Skin of body (tissue), 1 donor: ENCODE measurements at regions not wholly inside any gene's neighbourhood (a gene's known extent, or its start where the extent isn't known, plus 50 kb on each side); places are given as distances from the start of the nearest gene placed in this dataset.

Experiments used
- DNase-seq: peaks from one replicate; lab custom pipeline; 2025; lab: John Stamatoyannopoulos, UW

DNA sequence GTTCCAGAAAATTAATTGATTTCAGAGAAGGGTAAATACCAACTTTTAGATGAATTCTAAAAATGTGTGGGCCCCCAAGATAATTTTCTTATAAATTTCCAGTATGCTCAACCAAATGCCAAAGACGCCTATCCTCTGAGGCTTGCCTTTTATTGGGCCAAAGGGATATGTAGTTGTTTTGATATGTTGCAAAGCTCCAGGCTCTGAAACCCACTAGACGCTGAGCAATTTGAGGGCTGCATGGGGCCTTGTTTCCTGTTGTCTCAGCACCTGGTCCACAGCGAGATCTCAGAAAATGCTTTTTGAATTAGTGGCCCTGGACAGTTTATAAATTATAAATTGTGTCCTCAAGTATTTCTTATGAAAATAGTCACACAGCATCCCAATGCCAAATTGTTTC, 397.2 kb downstream of the SAMD5 start:
- DNase-seq, result no peak

- no peak for DNase-seq
These were observed 397.9 kb downstream of the SAMD5 start for GRCh38 chr6:147906361-147906760.

DNA sequence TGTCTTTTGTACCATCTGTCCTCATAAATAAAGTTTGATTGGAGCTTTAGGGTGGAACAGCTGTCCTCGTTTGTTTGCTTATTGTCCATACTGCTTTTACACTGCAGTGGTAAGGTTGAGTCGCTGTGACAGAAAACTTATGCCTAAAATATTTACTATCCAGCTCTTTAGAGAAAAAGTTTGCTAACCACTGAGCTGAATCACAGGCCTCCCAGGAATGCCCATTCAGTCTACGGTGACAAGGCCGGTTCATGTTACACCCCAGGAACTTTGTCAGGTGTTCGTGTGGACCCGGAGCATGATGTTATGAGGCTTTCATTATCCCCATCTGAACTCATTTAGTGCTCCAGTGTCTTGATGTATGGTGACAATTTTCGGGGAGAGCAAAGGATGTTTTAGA, 401.1 kb downstream of the SAMD5 start:
- no peak for DNase-seq

GRCh38 chr6:147910281-147910680, 401.8 kb downstream of the SAMD5 start:
- DNase-seq, result no peak

GRCh38 chr6:147911057-147911456, 402.6 kb downstream of the SAMD5 start:
- DNase-seq, result no peak

DNA sequence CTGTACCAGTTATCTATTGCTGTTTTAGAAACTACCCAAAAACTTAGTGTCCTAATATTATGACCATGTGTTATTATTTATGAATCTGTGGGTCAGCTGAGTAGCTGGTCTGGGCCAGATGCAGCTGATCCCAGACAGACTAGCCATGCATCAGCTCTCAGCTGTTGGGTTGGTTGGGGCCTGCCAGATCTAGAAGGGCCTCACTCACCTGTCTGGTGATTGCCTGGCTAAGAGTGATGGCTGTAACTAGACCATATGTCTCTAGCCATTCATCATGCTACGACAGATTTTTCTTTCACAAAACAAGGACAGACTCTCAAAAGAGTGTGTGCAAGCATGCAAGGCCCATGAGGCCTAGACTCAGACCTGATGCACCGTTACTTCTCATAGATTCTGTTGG, 403.2 kb downstream of the SAMD5 start:
- DNase-seq, result no peak

DNA sequence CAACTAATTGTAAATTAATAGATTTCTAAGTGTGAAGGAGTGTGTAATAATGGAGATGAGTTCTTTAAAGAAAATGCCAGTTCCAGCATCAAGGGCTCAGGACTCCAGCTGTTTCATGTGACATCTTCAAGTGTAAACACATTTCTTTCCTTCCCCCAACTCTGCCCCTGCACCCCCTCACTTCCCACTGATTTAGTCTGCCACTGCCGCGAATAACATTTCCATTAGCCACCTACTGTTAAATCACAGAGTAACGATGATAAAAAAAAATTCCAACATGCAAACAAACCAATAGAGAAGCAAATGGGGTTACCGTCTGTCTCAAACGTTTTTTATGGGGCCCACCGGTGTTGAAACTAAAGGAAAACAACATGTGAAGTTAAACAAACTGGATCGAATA, 414.3 kb downstream of the SAMD5 start:
- no peak for DNase-seq

- DNase-seq, result no peak
These were observed 416.1 kb downstream of the SAMD5 start for GRCh38 chr6:147924598-147924997.

DNA sequence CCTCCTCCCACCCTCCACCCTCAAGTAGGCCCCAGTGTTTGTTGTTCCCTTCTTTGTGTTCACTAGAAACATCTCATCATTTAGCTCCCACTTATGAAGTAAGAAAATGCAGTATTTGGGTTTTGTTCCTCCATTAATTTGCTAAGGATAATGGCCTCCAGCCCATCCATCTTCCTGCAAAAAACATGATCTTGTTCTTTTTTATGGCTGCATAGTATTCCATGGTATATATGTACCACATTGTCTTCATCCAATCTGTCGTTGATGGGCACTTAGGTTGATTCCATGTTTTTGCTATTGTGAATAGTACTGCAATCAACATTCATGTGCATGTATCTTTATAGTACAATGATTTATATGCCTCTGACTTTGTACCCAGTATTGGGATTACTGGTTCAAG, 416.8 kb upstream of the SASH1 start:
- no peak for DNase-seq

- no peak for DNase-seq
These were observed 411.9 kb upstream of the SASH1 start for GRCh38 chr6:147930745-147931144.

- no peak for DNase-seq
These were observed 409.4 kb upstream of the SASH1 start for GRCh38 chr6:147933224-147933623.

DNA sequence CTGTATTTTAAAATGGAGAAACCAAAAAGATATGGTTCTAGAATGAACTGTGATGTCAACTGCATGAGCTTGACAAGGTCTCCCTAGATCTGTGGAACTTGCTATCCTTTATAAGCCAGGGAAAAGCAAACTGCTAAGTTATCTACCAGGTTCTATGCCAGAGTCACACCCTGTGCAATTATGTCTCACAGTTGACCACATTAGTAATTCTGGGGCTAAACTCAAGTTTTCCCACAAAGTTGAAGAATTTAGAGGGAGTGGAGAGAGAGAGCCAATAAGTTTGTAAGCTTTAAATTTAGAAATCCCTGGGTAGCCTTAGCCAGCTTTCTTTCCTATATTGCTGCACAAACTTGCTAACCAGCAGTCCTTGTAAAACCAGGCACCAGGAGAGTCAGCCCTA, 407.0 kb upstream of the SASH1 start:
- no peak for DNase-seq

DNA sequence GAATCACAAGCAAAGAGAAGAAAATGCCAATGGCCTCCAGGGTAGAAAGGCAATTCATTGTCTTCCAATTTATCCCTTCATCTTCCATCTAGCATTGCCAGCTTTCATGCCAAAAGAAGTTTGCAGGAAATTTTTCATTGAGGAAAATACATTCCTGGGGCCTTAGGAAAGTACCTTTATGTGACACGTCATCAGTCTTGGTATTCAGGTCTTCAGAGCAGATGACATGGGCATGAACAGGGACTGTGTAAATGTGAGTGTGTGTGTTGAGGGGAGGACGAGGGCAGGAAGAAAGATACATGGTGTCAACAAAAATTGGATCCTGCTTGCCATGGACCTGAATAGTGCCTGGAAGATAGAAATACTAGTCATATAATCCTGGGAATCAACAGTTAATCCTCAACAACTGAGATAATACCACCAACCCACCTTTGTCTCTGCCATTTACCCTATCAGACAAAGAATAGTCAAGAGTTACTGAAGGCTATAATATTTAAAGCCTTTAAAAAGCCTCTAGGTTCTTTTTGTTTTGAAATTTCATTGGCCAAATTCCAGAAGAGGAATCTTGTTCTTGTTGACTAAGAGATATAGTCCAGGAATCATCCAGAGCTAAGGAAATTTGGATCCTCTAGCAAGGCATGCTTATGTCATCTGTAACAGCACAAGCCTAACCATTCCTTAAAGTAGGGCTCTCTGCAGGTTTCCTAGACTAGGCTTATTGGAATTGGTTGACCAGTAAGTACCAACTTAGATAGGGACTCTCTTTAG, 405.8 kb upstream of the SASH1 start:
- DNase-seq, result no peak

- DNase-seq, result no peak
These were observed 401.5 kb upstream of the SASH1 start for GRCh38 chr6:147941143-147941542.

DNA sequence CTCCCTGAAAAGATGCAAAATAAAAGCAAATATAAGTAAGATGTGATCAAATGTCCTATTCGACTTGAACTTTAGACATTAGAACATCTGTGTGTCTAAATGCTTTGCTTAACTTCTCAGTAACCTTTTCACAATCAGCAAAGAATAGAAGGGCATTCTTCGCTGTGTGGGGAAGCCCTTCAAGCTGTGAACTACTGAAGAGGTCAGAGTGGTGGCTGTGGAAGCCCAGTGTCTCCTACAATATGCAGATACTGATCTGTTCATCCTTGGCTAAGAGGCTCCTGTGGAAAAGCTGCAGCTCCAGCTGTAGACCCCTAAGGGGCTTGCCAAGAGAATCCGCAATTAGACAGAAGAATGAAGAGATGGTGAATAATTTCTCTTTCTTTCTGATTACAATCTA, 400.3 kb upstream of the SASH1 start:
- no peak for DNase-seq

GRCh38 chr6:147944122-147944521, 398.5 kb upstream of the SASH1 start:
- DNase-seq, result no peak

- no peak for DNase-seq
These were observed 395.1 kb upstream of the SASH1 start for GRCh38 chr6:147947521-147947920.

GRCh38 chr6:147949981-147950622, 392.5 kb upstream of the SASH1 start:
- no peak for DNase-seq

GRCh38 chr6:147950623-147950987, 392.0 kb upstream of the SASH1 start:
- DNase-seq, result peak; percentile 16

DNA sequence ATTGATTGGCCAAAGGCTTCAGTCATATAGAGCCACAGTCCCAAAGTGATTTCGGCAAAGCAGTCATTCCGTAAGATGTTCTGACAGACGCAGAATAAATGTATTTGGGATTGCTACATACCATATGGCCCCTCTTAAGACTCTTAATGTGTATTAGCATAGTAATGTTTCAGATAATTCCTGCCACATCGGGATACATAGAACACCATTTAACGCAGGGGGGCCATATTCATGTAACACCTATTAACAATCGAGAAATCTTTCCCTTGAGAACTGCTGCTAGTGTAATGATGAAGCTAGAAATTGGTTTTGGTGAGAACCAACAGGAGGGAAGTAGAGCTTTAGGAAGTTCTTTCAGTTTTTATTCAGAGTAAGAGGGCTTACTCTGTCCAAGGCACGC, 390.9 kb upstream of the SASH1 start:
- DNase-seq, result no peak

GRCh38 chr6:147954938-147955337, 387.7 kb upstream of the SASH1 start:
- DNase-seq, result no peak

DNA sequence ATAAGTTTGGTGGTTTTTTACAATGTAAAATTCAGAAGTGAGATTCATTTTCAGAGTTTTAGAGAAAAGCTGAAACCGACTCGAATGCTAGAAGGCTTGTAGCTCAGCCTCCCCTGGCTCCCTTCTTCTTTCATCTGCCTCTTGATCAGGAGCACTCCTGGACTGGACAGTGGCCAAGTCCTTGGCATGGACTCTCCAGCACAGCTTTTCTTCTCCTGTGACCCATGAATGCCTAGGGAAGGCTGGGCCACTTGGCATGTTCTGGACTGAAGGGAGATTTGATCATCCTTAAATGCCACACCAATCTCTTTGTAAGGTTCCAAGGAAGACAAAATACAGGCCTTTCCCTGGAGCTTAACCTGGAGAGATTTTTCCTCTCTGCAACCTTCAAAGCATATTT, 384.0 kb upstream of the SASH1 start:
- no peak for DNase-seq

DNA sequence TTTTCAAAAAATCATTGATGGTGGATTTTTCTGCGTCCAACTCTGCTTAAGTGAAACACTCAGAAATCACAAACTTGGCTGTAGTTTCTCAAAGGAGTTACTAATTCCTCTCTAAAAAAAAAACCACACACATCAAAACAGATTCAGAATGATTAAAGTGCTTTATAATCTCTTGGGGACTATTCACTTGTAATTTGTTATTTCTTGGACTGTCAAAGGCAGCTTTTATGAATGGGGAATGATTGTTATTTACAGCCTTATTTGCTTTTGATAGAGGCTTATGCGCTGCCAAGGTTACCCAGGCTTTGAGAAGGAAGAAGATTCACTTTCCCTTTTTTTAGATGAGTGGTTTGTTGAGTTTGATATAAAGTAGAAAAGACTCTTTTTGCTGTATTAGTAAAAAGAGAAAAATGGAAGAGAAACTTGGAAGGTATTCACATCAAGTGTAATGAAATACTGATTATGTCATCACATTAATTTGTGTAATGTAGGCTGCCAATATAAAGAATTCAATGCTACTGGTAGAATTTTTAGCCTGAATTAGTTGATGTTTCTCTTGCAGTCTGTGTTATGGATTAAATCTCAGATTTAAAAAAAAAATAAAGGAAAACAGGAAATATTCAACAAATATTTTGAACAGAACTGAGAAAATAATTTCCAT, 381.0 kb upstream of the SASH1 start:
- no peak for DNase-seq
